Prostate gland (tissue), 2 donors: ENCODE measurements at regions not wholly inside any gene's neighbourhood (a gene's known extent, or its start where the extent isn't known, plus 50 kb on each side); places are given as distances from the start of the nearest gene placed in this dataset.

Source experiments
- POLR2AphosphoS5 ChIP-seq: sonication (generic); formaldehyde crosslinking; IDR thresholded peaks from one replicate; pipeline ENCODE4 v1.6.1; 2017; ENCODE audit warnings: antibody characterized with exemption
- TF ChIP-seq, protein P1 (sequence below), 4 experiments: fragments of 200-600 bp in 2 of 4; fragments of 450-650 bp in 2 of 4; sonication (generic) in 2 of 4; IDR thresholded peaks; 1 replicate in 3 of 4; 2 replicates in 1 of 4; pipeline ENCODE4 v1.5.1; 2016 to 2019; ENCODE audit warnings: antibody characterized with exemption in 4 of 4, mild to moderate bottlenecking in 2 of 4, moderate library complexity in 2 of 4

DNA sequence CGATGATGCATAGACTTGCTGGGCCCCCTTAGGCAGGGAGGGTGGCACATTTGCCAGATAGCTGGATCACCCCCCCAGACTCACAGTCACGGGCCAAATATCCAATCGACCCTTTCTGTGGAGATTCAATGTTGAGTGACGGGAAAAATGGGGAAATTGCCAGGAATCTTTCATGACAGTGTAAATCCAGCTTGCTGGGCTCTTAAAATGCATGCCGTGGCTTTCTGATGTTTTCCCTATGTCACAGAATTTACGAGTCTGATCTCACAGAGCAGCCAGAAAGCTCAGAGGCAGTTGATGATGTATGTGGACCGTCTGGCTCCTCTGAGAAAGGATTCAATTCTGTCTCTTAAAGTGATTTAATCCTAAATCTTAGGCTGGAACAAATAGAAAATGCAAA, 150.1 kb upstream of the ZNF644 start:
- TF ChIP-seq, protein P1, sequence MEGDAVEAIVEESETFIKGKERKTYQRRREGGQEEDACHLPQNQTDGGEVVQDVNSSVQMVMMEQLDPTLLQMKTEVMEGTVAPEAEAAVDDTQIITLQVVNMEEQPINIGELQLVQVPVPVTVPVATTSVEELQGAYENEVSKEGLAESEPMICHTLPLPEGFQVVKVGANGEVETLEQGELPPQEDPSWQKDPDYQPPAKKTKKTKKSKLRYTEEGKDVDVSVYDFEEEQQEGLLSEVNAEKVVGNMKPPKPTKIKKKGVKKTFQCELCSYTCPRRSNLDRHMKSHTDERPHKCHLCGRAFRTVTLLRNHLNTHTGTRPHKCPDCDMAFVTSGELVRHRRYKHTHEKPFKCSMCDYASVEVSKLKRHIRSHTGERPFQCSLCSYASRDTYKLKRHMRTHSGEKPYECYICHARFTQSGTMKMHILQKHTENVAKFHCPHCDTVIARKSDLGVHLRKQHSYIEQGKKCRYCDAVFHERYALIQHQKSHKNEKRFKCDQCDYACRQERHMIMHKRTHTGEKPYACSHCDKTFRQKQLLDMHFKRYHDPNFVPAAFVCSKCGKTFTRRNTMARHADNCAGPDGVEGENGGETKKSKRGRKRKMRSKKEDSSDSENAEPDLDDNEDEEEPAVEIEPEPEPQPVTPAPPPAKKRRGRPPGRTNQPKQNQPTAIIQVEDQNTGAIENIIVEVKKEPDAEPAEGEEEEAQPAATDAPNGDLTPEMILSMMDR (IDR thresholded peaks at IDR 0.05): no peak
- TF ChIP-seq POLR2AphosphoS5: no peak
